ENCODE measurements at regions not wholly inside any gene's neighbourhood (a gene's known extent, or its start where the extent isn't known, plus 50 kb on each side); places are given as distances from the start of the nearest gene placed in this dataset.

DNA sequence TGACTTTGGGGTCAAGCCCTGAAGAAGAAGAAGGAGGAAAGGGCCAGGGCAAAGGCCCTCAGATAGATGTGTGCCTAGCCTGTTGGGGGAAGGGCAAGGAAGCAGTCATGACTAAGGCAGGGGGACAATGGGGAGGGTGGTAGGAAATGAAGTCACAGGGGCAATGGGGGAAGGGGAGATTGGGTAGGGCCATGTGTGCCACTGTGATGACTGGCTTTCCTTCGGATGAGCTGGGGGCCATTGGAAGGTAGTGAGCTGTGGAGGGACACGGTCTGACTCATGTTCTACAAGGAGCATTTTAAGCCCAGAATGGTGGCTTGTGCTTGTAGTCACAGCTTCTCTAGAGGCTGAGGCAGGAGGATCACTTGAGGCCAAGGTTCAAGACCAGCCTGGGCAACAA is 642.0 kb downstream of the MID1IP1 start:
- TF ChIP-seq POLR2A (IDR thresholded peaks at IDR 0.05) = no peak
- TF ChIP-seq, protein P1, sequence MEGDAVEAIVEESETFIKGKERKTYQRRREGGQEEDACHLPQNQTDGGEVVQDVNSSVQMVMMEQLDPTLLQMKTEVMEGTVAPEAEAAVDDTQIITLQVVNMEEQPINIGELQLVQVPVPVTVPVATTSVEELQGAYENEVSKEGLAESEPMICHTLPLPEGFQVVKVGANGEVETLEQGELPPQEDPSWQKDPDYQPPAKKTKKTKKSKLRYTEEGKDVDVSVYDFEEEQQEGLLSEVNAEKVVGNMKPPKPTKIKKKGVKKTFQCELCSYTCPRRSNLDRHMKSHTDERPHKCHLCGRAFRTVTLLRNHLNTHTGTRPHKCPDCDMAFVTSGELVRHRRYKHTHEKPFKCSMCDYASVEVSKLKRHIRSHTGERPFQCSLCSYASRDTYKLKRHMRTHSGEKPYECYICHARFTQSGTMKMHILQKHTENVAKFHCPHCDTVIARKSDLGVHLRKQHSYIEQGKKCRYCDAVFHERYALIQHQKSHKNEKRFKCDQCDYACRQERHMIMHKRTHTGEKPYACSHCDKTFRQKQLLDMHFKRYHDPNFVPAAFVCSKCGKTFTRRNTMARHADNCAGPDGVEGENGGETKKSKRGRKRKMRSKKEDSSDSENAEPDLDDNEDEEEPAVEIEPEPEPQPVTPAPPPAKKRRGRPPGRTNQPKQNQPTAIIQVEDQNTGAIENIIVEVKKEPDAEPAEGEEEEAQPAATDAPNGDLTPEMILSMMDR (IDR thresholded peaks at IDR 0.05) = no peak
- no peak for TF ChIP-seq EP300 (IDR thresholded peaks at IDR 0.05)
